Loucy (cell line): ENCODE measurements at regions not wholly inside any gene's neighbourhood (a gene's known extent, or its start where the extent isn't known, plus 50 kb on each side); places are given as distances from the start of the nearest gene placed in this dataset.

ENCODE experiments used
- H2AFZ ChIP-seq: fragments of 200-600 bp; sonication (generic); 2 replicates; pipeline ENCODE4 v1.6.0; 2016; ENCODE audit warnings: antibody characterized with exemption, mild to moderate bottlenecking, low read length, moderate library complexity
- H3F3A ChIP-seq: fragments of 200-600 bp; 2 replicates; pipeline ENCODE4 v1.6.0; 2016; ENCODE audit warnings: antibody characterized with exemption, low read depth, mild to moderate bottlenecking
- H3K27me3 ChIP-seq: fragments of 200-600 bp; sonication (generic); 2 replicates; pipeline ENCODE4 v1.6.1; 2014; ENCODE audit warnings: low read length, mild to moderate bottlenecking; ENCODE audit not compliant: insufficient read depth, poor library complexity, severe bottlenecking
- H3K36me3 ChIP-seq: fragments of 200-600 bp; sonication (generic); 2 replicates; pipeline ENCODE4 v1.6.1; 2016; ENCODE audit warnings: low read length; ENCODE audit not compliant: insufficient read depth
- H3K4me1 ChIP-seq: fragments of 200-600 bp; sonication (generic); 2 replicates; pipeline ENCODE4 v1.5.1; 2014; ENCODE audit warnings: low read length, mild to moderate bottlenecking; ENCODE audit not compliant: insufficient read depth, poor library complexity, severe bottlenecking
- H3K4me2 ChIP-seq: fragments of 200-600 bp; sonication (generic); 2 replicates; pipeline ENCODE4 v1.6.0; 2014; ENCODE audit warnings: antibody characterized with exemption, low read length, low read depth, mild to moderate bottlenecking; ENCODE audit not compliant: poor library complexity, severe bottlenecking
- H3K4me3 ChIP-seq: fragments of 200-600 bp; sonication (generic); 2 replicates; pipeline ENCODE4 v1.5.1; 2014; ENCODE audit warnings: low read length, mild to moderate bottlenecking, mixed read lengths; ENCODE audit not compliant: poor library complexity, severe bottlenecking
- H3K79me2 ChIP-seq: fragments of 200-600 bp; sonication (generic); 2 replicates; pipeline ENCODE4 v1.6.1; 2014; ENCODE audit warnings: low read length; ENCODE audit not compliant: insufficient read depth
- H3K9ac ChIP-seq: fragments of 200-600 bp; sonication (generic); 2 replicates; pipeline ENCODE4 v1.6.0; 2014; ENCODE audit warnings: mild to moderate bottlenecking, low read depth, low read length, moderate library complexity; ENCODE audit not compliant: poor library complexity, severe bottlenecking
- H3K9me2 ChIP-seq: fragments of 200-600 bp; sonication (generic); replicated peaks from 2 replicates; pipeline ENCODE4 v1.6.1; 2016; ENCODE audit warnings: low read depth, low read length, mixed read lengths
- H3K9me3 ChIP-seq: fragments of 200-600 bp; sonication (generic); 2 replicates; pipeline ENCODE4 v1.6.1; 2014; ENCODE audit warnings: mild to moderate bottlenecking, antibody characterized with exemption, low read length, low read depth; ENCODE audit not compliant: insufficient read depth
- H4K20me1 ChIP-seq: fragments of 200-600 bp; sonication (generic); 2 replicates; pipeline ENCODE4 v1.6.0; 2014; ENCODE audit warnings: antibody characterized with exemption, low read length, mild to moderate bottlenecking; ENCODE audit not compliant: insufficient read depth, poor library complexity, severe bottlenecking
- CTCF ChIP-seq: fragments of 200-600 bp; sonication (generic); conservative IDR thresholded peaks from 2 replicates; pipeline ENCODE4 v1.5.1; 2014; ENCODE audit warnings: mild to moderate bottlenecking, antibody characterized with exemption, low read length
- EZH2phosphoT487 ChIP-seq: fragments of 200-600 bp; IDR thresholded peaks from 2 replicates; pipeline ENCODE4 v1.6.1; 2018; ENCODE audit warnings: antibody characterized with exemption, mild to moderate bottlenecking, moderate library complexity, borderline replicate concordance

DNA sequence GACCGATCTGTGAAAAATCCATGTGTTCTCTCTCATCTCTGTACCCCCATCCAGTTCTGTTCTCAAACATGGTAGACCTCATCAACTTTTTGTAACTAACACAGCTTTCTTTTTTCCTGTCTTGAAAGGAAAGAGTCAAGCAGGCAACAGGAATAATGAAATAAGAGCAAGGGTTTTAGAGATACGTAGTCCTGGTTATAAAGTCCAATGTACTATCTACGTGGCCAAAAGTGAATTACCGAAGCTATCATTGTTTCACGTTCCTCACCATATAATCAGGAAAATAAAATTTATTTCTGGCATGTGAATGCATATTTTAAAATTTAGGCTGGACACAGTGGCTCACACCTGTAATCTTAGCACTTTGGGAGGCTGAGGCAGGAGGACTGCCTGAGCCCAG is 472.2 kb upstream of the ANO3 start:
- H3K9me2 ChIP-seq = no peaks in the 10 kb centered on the region
- no peak overlapping the region for H3K4me2 ChIP-seq
- TF ChIP-seq CTCF (no peak), EZH2phosphoT487 (no peak)
- no peak overlapping the region for H2AFZ ChIP-seq
- no peaks in the 10 kb centered on the region for H4K20me1 ChIP-seq
- H3K4me3 ChIP-seq = no peak overlapping the region
- no peaks in the 10 kb centered on the region for H3F3A ChIP-seq
- no peaks in the 10 kb centered on the region for H3K79me2 ChIP-seq
- no peaks in the 10 kb centered on the region for H3K4me1 ChIP-seq
- H3K9ac ChIP-seq = no peak overlapping the region
- H3K36me3 ChIP-seq = no peaks in the 10 kb centered on the region
- no peaks in the 10 kb centered on the region for H3K27me3 ChIP-seq
- no peaks in the 10 kb centered on the region for H3K9me3 ChIP-seq

DNA sequence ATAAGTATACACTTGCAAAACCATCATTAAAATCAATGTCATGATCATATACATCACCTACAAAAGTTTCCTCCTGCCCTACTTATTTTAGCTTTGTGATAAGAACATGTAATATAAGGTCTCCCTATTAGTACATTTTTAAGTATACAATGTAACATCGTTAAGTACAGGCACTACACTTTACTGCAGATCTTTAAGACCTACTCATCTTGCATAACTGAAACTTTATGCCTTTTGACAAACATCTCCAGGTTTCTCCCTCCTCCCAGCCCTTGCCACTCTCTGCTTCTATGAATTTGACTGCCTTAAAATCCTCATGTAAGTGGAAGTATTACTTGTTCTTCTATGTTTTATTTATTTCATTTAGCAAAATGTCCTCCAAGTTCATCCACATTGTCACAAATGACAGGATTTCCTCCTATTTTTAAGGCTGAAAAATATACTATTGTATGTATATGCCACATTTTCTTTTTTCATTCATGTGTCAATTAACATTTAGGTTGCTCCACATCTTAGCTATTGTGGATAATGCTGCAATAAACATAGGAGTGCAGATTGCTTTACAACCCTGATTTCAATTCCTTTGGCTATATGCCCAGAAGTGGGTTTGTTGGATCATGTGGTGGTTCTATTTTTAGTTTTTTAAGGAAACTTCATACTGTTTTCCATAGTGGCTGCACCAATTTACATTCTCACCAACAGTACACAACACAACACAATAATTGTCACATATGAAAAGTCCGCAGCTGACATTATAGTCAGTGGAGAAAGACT is 471.1 kb upstream of the ANO3 start:
- no peak for TF ChIP-seq CTCF
- no peak for TF ChIP-seq EZH2phosphoT487
- Histone ChIP-seq H3K9me2 (no peaks in the 10 kb centered on the region), H2AFZ (no peak overlapping the region), H3F3A (no peaks in the 10 kb centered on the region), H3K36me3 (no peaks in the 10 kb centered on the region), H3K4me1 (no peaks in the 10 kb centered on the region), H3K27me3 (no peaks in the 10 kb centered on the region), H3K4me2 (no peak overlapping the region), H4K20me1 (no peaks in the 10 kb centered on the region), H3K9ac (no peak overlapping the region), H3K4me3 (no peak overlapping the region), H3K79me2 (no peaks in the 10 kb centered on the region), H3K9me3 (no peaks in the 10 kb centered on the region)

DNA sequence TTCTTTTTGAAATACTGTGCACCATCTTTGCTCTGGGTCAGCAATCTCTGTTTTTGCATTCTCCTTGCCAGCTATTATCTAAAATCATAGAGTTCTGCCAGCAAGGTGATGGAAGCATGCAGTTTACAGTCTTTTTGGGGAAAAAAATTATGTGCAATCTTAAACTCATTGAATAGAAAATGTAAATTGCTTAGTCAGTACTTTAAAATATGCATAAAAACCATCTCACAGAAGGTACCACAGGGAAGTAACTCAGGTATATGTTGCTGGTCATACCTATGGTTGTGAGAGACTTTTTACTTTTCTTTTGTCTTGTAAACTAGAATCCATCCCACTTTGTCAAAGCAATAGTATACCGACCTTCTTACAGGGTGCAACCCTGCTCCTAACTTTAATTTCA is 469.8 kb upstream of the ANO3 start:
- H3K9ac ChIP-seq = no peak overlapping the region
- no peaks in the 10 kb centered on the region for H3K9me3 ChIP-seq
- no peaks in the 10 kb centered on the region for H3K9me2 ChIP-seq
- H3K4me2 ChIP-seq = no peak overlapping the region
- H3K27me3 ChIP-seq = no peaks in the 10 kb centered on the region
- no peaks in the 10 kb centered on the region for H3K79me2 ChIP-seq
- TF ChIP-seq EZH2phosphoT487 = no peak
- H3K4me1 ChIP-seq = no peaks in the 10 kb centered on the region
- H2AFZ ChIP-seq = no peak overlapping the region
- no peak overlapping the region for H3K4me3 ChIP-seq
- no peaks in the 10 kb centered on the region for H4K20me1 ChIP-seq
- H3K36me3 ChIP-seq = no peaks in the 10 kb centered on the region
- H3F3A ChIP-seq = no peaks in the 10 kb centered on the region

GRCh38 chr11:25863986-25864385 is 467.9 kb upstream of the ANO3 start:
- TF ChIP-seq CTCF (no peak), EZH2phosphoT487 (no peak)
- no peak overlapping the region for H2AFZ ChIP-seq
- H3K9me2 ChIP-seq = no peaks in the 10 kb centered on the region
- H3K27me3 ChIP-seq = no peaks in the 10 kb centered on the region
- no peaks in the 10 kb centered on the region for H3K79me2 ChIP-seq
- H3K9ac ChIP-seq = no peak overlapping the region
- no peak overlapping the region for H3K4me3 ChIP-seq
- H4K20me1 ChIP-seq = no peaks in the 10 kb centered on the region
- H3K4me2 ChIP-seq = no peak overlapping the region
- no peaks in the 10 kb centered on the region for H3F3A ChIP-seq
- H3K4me1 ChIP-seq = no peaks in the 10 kb centered on the region
- no peaks in the 10 kb centered on the region for H3K9me3 ChIP-seq
- H3K36me3 ChIP-seq = no peaks in the 10 kb centered on the region
